ENCODE measurements at regions not wholly inside any gene's neighbourhood (a gene's known extent, or its start where the extent isn't known, plus 50 kb on each side); places are given as distances from the start of the nearest gene placed in this dataset.

DNA sequence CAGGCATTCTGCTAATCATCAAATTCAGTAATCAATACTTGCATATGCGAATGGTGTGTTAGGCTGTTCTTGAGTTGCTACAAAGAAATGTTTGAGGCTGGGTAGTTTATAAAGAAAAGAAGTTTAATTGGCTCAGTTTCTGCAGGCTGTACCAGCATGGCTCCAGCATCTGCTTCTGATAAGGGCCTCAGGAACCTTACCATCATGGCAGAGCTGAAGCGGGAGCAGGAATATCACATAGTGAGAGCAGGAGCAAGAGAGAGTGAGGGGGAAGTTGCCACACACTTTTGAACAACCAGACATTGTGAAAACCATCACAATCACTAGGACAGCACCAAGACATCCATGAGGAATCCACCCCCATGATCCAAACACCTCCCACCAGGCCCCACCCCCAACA is 344.7 kb upstream of the FAM241A start:
- TF ChIP-seq, protein P1, sequence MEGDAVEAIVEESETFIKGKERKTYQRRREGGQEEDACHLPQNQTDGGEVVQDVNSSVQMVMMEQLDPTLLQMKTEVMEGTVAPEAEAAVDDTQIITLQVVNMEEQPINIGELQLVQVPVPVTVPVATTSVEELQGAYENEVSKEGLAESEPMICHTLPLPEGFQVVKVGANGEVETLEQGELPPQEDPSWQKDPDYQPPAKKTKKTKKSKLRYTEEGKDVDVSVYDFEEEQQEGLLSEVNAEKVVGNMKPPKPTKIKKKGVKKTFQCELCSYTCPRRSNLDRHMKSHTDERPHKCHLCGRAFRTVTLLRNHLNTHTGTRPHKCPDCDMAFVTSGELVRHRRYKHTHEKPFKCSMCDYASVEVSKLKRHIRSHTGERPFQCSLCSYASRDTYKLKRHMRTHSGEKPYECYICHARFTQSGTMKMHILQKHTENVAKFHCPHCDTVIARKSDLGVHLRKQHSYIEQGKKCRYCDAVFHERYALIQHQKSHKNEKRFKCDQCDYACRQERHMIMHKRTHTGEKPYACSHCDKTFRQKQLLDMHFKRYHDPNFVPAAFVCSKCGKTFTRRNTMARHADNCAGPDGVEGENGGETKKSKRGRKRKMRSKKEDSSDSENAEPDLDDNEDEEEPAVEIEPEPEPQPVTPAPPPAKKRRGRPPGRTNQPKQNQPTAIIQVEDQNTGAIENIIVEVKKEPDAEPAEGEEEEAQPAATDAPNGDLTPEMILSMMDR (IDR thresholded peaks at IDR 0.05; ENCODE audit: control insufficient read depth, extremely low read depth, insufficient read depth), result no peak
- no peak overlapping the region for H3K4me3 ChIP-seq (ENCODE audit: low read depth, low read length)
- no peak for DNase-seq (ENCODE audit: low read depth)

GRCh38 chr4:111802191-111802590 is 343.1 kb upstream of the FAM241A start:
- no peak overlapping the region for H3K4me3 ChIP-seq (ENCODE audit: low read depth, low read length)
- no peak for DNase-seq (ENCODE audit: low read depth)
- TF ChIP-seq, protein P1 (IDR thresholded peaks at IDR 0.05; ENCODE audit: control insufficient read depth, extremely low read depth, insufficient read depth), result no peak

GRCh38 chr4:111806331-111806730 is 338.9 kb upstream of the FAM241A start:
- DNase-seq (ENCODE audit: low read depth), result no peak
- no peak overlapping the region for H3K4me3 ChIP-seq (ENCODE audit: low read depth, low read length)
- TF ChIP-seq, protein P1 (IDR thresholded peaks at IDR 0.05; ENCODE audit: control insufficient read depth, extremely low read depth, insufficient read depth), result peak; percentile 36

GRCh38 chr4:111807576-111807975 is 337.7 kb upstream of the FAM241A start:
- no peak overlapping the region for H3K4me3 ChIP-seq (ENCODE audit: low read depth, low read length)
- no peak for DNase-seq (ENCODE audit: low read depth)
- TF ChIP-seq, protein P1 (IDR thresholded peaks at IDR 0.05; ENCODE audit: control insufficient read depth, extremely low read depth, insufficient read depth), result no peak

DNA sequence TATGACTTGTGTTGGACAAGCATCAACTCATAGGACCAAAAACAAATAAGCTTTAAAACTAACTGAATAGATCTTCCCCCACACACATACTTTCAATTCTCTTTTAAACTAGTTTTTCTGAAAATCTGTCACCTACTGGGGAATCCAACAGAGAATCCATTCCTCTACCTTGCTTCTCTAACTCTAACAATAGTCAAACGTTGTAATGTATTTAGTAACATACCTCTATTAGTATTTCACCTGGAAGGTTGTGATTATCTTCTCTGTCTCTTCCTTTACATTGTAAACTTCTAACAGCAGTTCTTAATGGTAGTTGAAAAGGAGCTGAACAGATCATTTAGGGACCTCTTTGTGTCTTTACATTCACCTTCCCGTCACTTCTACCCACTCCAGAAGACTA is 337.1 kb upstream of the FAM241A start:
- no peak overlapping the region for H3K4me3 ChIP-seq (ENCODE audit: low read depth, low read length)
- no peak for DNase-seq (ENCODE audit: low read depth)
- TF ChIP-seq, protein P1 (IDR thresholded peaks at IDR 0.05; ENCODE audit: control insufficient read depth, extremely low read depth, insufficient read depth), result no peak

GRCh38 chr4:111811661-111812060 is 333.6 kb upstream of the FAM241A start:
- DNase-seq (ENCODE audit: low read depth), result no peak
- no peak overlapping the region for H3K4me3 ChIP-seq (ENCODE audit: low read depth, low read length)
- TF ChIP-seq, protein P1 (IDR thresholded peaks at IDR 0.05; ENCODE audit: control insufficient read depth, extremely low read depth, insufficient read depth), result no peak

DNA sequence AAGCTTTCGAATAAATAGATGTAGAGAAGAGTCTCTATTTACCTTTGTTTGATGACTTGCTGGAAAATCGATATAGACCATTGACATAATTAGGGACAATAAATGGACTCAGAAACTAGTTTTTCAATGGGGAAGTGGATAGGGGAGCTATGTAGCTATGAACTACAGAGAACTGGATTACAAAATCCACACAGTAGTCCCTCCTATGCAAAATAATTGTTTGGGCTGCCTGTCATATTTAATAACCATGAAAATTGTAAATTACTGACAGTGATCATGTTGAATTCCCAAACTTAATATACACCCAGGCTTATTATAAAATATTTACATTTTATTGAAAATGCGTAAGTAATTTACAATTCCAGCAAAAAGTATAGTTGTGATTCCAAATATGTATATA is 333.1 kb upstream of the FAM241A start:
- TF ChIP-seq, protein P1 (IDR thresholded peaks at IDR 0.05; ENCODE audit: control insufficient read depth, extremely low read depth, insufficient read depth), result no peak
- H3K4me3 ChIP-seq (ENCODE audit: low read depth, low read length), result no peak overlapping the region
- no peak for DNase-seq (ENCODE audit: low read depth)
